CD1c-positive myeloid dendritic cell (primary cell): ENCODE measurements at regions not wholly inside any gene's neighbourhood (a gene's known extent, or its start where the extent isn't known, plus 50 kb on each side); places are given as distances from the start of the nearest gene placed in this dataset.
"Not testable (repeated sequence)": the region's sequence is repeated elsewhere in the genome, so short reads cannot be mapped to it uniquely, and the experiment has no call there.

Source experiments
- DNase-seq: peaks from one replicate; pipeline ENCODE4 v3.0.0-alpha.2; 2016; ENCODE audit errors: extremely low spot score

GRCh38 chr16:87027056-87027616 lies 290.1 kb downstream of the C16orf95 start:
- no peak for DNase-seq

- no peak for DNase-seq
Measured at GRCh38 chr16:87028481-87029320, 288.5 kb downstream of the C16orf95 start.

GRCh38 chr16:87032554-87032953 lies 284.6 kb downstream of the C16orf95 start:
- DNase-seq: no peak

- DNase-seq: no peak
Measured at GRCh38 chr16:87033021-87033471, 284.1 kb downstream of the C16orf95 start.

GRCh38 chr16:87033541-87034300 lies 283.5 kb downstream of the C16orf95 start:
- no peak for DNase-seq

- no peak for DNase-seq
Measured at GRCh38 chr16:87034317-87034716, 282.9 kb downstream of the C16orf95 start.

- no peak for DNase-seq
Measured at GRCh38 chr16:87035053-87035452, 282.1 kb downstream of the C16orf95 start.

- DNase-seq: no peak
Measured at GRCh38 chr16:87037012-87037411, 280.2 kb downstream of the C16orf95 start.

GRCh38 chr16:87038528-87038927 lies 278.7 kb downstream of the C16orf95 start:
- not testable (repeated sequence) for DNase-seq

- DNase-seq: no peak
Measured at GRCh38 chr16:87040169-87041117, 276.7 kb downstream of the C16orf95 start.

GRCh38 chr16:87041286-87041685 lies 275.9 kb downstream of the C16orf95 start:
- no peak for DNase-seq

- DNase-seq: peak; percentile 12
Measured at GRCh38 chr16:87042551-87043230, 274.5 kb downstream of the C16orf95 start.

GRCh38 chr16:87043231-87044031 lies 273.8 kb downstream of the C16orf95 start:
- peak; percentile 29 for DNase-seq

GRCh38 chr16:87044032-87044382 lies 273.2 kb downstream of the C16orf95 start:
- no peak for DNase-seq

- DNase-seq: no peak
Measured at GRCh38 chr16:87044829-87045228, 272.4 kb downstream of the C16orf95 start.

GRCh38 chr16:87045466-87046216 lies 271.6 kb downstream of the C16orf95 start:
- DNase-seq: no peak

- DNase-seq: no peak
Measured at GRCh38 chr16:87046235-87046634, 271.0 kb downstream of the C16orf95 start.

- no peak for DNase-seq
Measured at GRCh38 chr16:87047221-87048037, 269.8 kb downstream of the C16orf95 start.
